ENCODE measurements at regions not wholly inside any gene's neighbourhood (a gene's known extent, or its start where the extent isn't known, plus 50 kb on each side); places are given as distances from the start of the nearest gene placed in this dataset.
A peak's percentile ranks its signal among the peaks of the same experiment; 100 is the strongest.

DNA sequence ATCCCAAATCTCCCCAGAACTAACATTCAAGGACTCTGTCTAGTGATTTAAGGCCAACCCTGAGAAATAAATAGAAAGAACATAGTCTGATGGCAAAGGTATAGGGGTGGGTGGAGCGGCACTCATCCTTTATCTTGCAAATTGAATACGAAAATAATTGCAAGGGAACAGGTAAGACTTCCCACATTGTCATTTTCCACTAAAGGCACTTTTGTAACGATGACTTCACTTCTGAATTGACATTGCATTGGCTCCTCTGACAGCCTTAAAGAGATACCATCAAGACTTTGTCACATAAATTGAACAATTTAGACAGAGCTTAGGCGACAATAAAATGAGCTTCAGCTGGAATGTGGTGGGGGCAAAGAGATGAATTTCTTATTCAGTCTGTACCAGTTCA is 75.3 kb upstream of the PLCL2 start:
- DNase-seq (ENCODE audit: low read depth): no peak

DNA sequence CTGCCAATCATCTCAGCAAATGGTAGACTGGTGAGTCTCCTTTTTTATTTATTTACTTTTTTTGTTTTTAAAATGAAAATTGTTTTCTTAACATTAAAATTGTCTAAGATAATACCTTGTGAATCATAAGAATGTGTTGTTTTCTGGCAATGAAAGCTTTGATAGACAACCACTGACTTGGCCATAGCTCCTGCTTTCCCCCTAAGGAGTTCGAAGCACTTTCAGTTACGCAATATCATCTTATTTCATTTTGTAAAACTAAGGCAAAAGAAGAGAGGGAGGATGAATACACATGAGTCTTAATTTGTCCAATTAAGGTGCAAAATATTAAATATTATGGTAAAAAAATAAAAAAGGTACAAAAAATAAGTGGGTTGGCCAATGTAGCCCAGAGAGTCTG is 74.8 kb upstream of the PLCL2 start:
- no peak for DNase-seq (ENCODE audit: low read depth)

DNA sequence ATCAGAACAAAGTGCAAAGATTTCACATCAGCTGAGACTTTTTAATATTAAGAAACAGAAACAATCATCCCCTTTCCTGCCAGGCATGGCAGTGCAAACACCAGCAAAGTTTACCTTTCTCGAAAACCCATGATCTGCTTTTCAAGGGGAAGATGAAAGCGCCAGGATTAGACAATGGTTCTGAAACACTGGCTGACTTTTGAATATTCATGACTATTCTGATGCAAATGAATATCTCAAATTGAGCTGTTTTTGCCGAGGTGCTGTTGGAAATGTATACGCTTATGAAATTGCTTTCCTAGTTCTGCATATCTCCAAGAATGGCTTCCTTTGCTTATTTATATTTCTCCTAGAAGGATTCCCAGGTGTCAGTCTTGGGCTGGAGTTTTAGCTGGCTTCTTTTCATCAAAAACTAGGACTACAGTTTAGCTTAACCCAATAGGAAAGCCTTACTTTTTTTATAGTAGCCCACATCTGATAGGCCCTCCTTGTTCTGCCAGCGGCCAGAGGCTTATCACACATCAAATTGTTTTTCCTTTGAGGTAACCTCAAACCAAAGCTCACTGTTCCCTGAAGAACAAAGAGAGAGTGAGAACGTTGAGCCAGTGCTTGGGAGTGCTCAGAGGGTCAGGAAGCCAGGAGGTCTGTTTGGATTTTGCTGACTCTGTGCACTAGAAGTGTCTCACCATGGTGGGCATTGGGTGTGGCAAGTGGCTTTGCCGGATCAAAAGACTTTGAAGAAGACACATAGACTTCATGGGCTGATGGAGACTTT is 74.0 kb upstream of the PLCL2 start:
- DNase-seq (ENCODE audit: low read depth): no peak

DNA sequence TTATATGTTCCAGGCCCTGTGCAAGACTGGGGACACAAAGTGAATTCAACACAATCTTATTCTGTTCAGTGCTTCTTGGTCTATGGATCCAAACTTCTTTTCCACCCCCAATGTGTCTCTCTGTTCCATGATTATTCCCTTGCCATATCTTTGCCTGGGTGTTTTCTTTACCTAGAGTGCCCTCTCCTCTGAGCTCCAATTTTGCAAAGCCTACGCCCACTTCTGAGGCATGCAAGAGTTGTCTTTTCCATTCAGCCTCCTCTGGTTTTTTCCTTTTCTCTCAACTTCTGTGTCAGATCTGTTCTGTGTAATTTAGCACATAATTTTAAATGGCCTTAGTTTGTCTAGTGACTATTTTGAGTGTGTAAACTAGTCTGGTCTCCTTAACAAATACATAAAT is 72.8 kb upstream of the PLCL2 start:
- DNase-seq (ENCODE audit: low read depth): no peak

DNA sequence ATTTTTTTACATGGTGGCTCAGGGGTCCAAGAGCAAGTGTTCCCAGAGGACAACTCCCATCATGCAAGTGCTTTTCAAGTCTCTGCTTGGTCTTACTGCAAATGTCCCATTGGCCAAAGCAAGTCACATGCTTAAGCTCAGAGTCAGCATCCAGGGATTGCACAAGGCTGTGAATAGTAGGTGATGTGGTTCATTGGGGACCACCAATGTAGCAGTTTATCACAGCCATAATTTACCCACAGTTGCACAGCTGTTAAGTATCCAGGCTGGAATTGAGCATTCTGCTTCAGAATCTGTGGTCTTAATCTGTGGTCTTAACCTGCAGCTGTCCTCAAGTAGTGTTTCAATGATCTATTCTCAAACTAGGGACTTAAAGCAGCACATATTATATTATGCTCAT is 71.4 kb upstream of the PLCL2 start:
- no peak for DNase-seq (ENCODE audit: low read depth)

- DNase-seq (ENCODE audit: low read depth): no peak
Measured at GRCh38 chr3:16816048-16816780, 68.5 kb upstream of the PLCL2 start.

DNA sequence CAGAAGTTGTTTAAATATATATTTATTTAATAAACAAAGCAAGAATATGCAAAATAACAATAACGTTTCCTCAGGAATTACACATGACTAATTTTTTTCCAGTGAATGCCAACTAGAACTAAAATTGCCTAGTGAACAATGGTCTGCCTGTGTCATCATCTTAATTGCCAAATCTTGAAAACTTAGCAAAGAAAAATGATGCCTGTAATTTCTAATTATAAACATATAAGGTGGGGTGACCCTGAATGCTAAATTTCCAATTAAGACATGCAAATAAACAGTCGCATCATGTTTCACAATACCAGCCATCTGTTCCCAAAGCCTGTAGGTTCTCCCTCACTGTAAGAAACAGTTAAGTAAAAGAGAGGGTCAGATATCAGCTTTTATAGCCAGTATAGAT is 67.6 kb upstream of the PLCL2 start:
- DNase-seq (ENCODE audit: low read depth): no peak

GRCh38 chr3:16818194-16818593 is 66.6 kb upstream of the PLCL2 start:
- DNase-seq (ENCODE audit: low read depth): no peak

- DNase-seq (ENCODE audit: low read depth): no peak
Measured at GRCh38 chr3:16818945-16819344, 65.8 kb upstream of the PLCL2 start.

GRCh38 chr3:16820485-16820884 is 64.3 kb upstream of the PLCL2 start:
- no peak for DNase-seq (ENCODE audit: low read depth)

- no peak for DNase-seq (ENCODE audit: low read depth)
Measured at GRCh38 chr3:16821053-16821452, 63.7 kb upstream of the PLCL2 start.

DNA sequence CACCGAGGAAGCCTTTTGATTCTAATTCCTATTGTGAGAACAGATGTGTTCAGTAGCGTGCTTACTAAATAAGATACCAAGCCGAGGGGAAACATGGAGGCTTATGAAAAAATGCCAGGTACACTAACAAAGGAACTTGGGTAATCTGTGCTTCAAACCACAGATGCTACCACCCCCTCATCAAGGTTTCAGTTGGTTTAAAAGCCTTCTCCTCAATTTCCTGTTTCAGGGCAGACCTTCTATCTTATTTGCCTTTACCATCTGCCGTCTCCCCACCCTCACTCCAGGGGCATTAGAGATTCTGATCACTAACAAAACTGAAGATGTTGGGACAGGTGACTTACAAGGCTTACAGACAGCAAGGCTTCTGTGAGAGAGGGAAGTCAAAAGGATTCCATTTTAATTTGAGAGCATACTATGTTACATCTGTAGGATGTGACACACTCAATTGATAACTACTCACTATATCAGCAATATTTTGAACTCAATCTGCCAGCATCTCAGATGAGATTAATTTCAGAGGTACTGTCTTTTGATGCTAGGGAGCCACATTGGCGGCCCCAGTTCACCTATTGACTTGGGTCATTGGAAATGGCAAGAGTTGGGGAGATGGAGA is 60.6 kb upstream of the PLCL2 start:
- no peak for DNase-seq (ENCODE audit: low read depth)

DNA sequence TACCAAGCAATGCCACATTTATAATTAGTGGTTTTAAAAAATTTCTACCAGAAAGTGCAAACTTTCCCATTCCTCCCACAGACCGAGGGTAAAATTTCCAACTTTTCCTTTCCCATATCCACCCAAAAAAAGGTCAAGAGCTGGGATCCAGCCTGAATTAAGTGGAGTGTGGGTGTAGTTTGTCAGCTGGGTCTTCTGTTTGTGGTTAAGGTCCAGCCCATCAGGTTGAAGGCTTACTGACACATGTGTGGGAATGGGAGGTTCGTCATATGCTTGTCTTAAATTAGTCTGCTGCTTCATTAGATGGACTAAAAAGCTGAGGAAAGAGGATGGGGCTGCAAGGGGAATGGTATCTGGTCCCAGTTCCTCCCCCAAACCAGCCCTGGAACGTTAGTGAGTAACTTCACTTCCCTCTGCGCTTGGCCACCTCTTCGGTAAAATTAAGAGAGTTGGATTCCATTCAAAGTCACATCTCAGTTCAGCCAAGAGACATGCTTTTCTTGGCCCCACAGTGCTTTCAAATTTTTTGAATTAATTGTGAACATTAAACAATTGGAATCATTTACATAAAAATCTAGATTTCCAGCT is 59.0 kb upstream of the PLCL2 start:
- no peak for DNase-seq (ENCODE audit: low read depth)

- peak; percentile 60 for DNase-seq (ENCODE audit: low read depth)
Measured at GRCh38 chr3:16828815-16829214, 55.9 kb upstream of the PLCL2 start.

DNA sequence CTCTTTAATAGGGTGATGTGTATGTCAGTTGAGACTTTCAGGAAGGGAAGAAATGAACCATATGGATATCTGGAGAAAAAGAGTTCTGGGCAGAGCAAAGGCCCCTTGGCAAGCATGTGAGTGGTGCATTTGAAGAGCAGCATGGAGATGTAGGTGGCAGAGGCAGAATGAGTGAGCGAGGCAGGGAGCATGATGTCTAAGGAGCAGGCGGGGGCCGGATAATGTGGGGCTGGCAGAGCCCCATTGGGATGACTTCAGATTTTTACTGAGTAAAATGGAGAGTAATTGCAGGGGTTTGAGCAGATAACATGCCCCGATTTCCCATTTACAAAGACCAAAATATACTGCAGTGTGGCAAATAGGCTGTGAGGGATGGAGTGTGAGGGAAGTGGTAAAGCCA is 52.9 kb upstream of the PLCL2 start:
- DNase-seq (ENCODE audit: low read depth): no peak

GRCh38 chr3:16834214-16834613 is 50.5 kb upstream of the PLCL2 start:
- DNase-seq (ENCODE audit: low read depth): no peak

DNA sequence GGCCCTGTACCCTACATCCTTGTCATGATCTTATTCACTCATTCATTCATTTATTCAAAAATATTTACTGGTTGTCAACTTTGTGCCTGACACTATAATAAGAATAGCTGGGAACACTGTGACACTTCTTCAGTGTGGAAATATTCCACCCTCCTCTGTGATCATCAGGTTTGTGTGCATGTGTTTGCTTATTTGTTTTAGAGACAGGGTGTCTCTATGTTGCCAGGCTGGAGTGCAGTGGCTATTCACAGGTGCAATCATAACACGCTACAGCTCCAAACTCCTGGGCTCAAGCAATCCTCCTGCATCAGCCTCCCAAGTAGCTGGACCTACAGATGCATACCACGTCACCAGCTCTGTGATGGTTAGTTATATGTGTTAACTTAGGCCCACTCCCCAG is 50.0 kb upstream of the PLCL2 start:
- no peak for DNase-seq (ENCODE audit: low read depth)

Data from EH (cell line).